DND-41 (cell line): ENCODE measurements at regions not wholly inside any gene's neighbourhood (a gene's known extent, or its start where the extent isn't known, plus 50 kb on each side); places are given as distances from the start of the nearest gene placed in this dataset.

ENCODE experiments used
- ATAC-seq: fragments of 200-7000 bp; cut with Tn5 transposase; 3 replicates; pipeline ENCODE4 v1.9.1; 2021; ENCODE audit warnings: low read depth; ENCODE audit not compliant: insufficient read depth
- DNase-seq: peaks from one replicate; pipeline ENCODE4 v3.0.0-alpha.2; 2020
- H2AFZ ChIP-seq: 2 replicates; pipeline ENCODE4 v1.6.0; 2012; ENCODE audit warnings: low read depth, low read length
- H3K27ac ChIP-seq: 2 replicates; pipeline ENCODE4 v1.5.1; 2012; ENCODE audit warnings: low read length, inconsistent platforms
- H3K27me3 ChIP-seq: fragments of 200-600 bp; sonication (generic); 2 replicates; pipeline ENCODE4 v1.6.0; 2012; ENCODE audit warnings: low read length, mild to moderate bottlenecking, inconsistent platforms; ENCODE audit not compliant: insufficient read depth, poor library complexity
- H3K36me3 ChIP-seq: 2 replicates; pipeline ENCODE4 v1.5.1; 2012; ENCODE audit warnings: low read length, inconsistent platforms; ENCODE audit not compliant: insufficient read depth
- H3K4me1 ChIP-seq: 2 replicates; pipeline ENCODE4 v1.5.1; 2012; ENCODE audit warnings: mild to moderate bottlenecking, low read length; ENCODE audit not compliant: insufficient read depth
- H3K4me2 ChIP-seq: 2 replicates; pipeline ENCODE4 v1.6.0; 2012; ENCODE audit warnings: mild to moderate bottlenecking, moderate library complexity, low read length, inconsistent platforms; ENCODE audit not compliant: insufficient read depth
- H3K4me3 ChIP-seq, 2 experiments: fragments of 200-600 bp in 1 of 2; shearing (Covaris generic) in 1 of 2; 2 replicates each; pipeline ENCODE4 v1.5.1; 2012 to 2016; ENCODE audit warnings: inconsistent platforms in 2 of 2, low read length in 2 of 2, mild to moderate bottlenecking in 2 of 2, low read depth in 1 of 2, moderate library complexity in 1 of 2
- H3K79me2 ChIP-seq: 2 replicates; pipeline ENCODE4 v1.6.0; 2012; ENCODE audit warnings: low read length, inconsistent platforms; ENCODE audit not compliant: insufficient read depth
- H3K9ac ChIP-seq: 2 replicates; pipeline ENCODE4 v1.6.0; 2012; ENCODE audit warnings: low read depth, mild to moderate bottlenecking, inconsistent platforms, low read length, moderate library complexity
- H3K9me3 ChIP-seq: 2 replicates; pipeline ENCODE4 v1.5.1; 2012; ENCODE audit warnings: low read length, moderate library complexity, mild to moderate bottlenecking, inconsistent platforms; ENCODE audit not compliant: insufficient read depth, severe bottlenecking
- H4K20me1 ChIP-seq: 2 replicates; pipeline ENCODE4 v1.6.0; 2012; ENCODE audit warnings: low read length; ENCODE audit not compliant: insufficient read depth
- CTCF ChIP-seq: IDR thresholded peaks from 2 replicates; pipeline ENCODE4 v1.5.1; 2012; ENCODE audit warnings: borderline replicate concordance, low read length, moderate library complexity, mild to moderate bottlenecking; ENCODE audit not compliant: poor library complexity, severe bottlenecking; ENCODE audit errors: extremely low read depth
- EZH2 ChIP-seq: IDR thresholded peaks from 3 replicates; pipeline ENCODE4 v1.6.1; 2012; ENCODE audit warnings: borderline replicate concordance, low read depth, mild to moderate bottlenecking, moderate library complexity, low read length, inconsistent platforms; ENCODE audit not compliant: severe bottlenecking

DNA sequence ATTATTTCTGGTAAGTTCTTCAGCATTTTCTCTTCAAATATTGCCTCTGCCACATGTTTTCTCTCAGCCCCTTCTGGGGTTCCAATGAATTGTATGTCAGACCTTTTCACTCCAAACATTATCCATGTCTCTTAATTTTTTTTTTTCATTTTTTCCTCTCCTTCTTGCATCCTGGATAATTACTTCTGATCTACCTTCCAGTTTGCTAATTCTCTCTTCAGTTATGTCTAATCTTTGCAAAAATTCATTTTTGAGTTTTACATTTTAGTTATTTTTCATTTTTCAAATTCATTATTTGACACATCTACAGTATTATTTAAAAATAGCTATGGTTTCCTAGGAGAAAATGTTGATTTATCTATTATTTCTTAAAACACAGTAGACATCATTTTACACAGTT is 271.7 kb downstream of the TFAP2B start:
- ATAC-seq, result no peak
- Histone ChIP-seq H3K36me3 (no peaks in the 10 kb centered on the region), H3K9ac (no peak overlapping the region), H3K79me2 (no peaks in the 10 kb centered on the region), H3K4me1 (no peaks in the 10 kb centered on the region), H3K27ac (no peak overlapping the region), H2AFZ (no peak overlapping the region), H3K27me3 (no peaks in the 10 kb centered on the region), H3K4me3 (no peak overlapping the region), H3K4me2 (no peak overlapping the region), H4K20me1 (no peaks in the 10 kb centered on the region), H3K9me3 (no peaks in the 10 kb centered on the region)
- DNase-seq, result no peak
- TF ChIP-seq CTCF (no peak), EZH2 (no peak)

- ATAC-seq, result no peak
- TF ChIP-seq CTCF (no peak), EZH2 (no peak)
- Histone ChIP-seq H3K9ac (no peak overlapping the region), H3K36me3 (no peaks in the 10 kb centered on the region), H3K27me3 (no peaks in the 10 kb centered on the region), H3K79me2 (no peaks in the 10 kb centered on the region), H3K4me3 (no peak overlapping the region), H3K27ac (no peak overlapping the region), H4K20me1 (no peaks in the 10 kb centered on the region), H3K4me2 (no peak overlapping the region), H3K9me3 (no peaks in the 10 kb centered on the region), H3K4me1 (no peaks in the 10 kb centered on the region), H2AFZ (no peak overlapping the region)
- no peak for DNase-seq
Observed at GRCh38 chr6:51093871-51094270, 275.2 kb downstream of the TFAP2B start.

GRCh38 chr6:51094271-51094670 is 275.6 kb downstream of the TFAP2B start:
- no peak for ATAC-seq

More at GRCh38 chr6:51094271-51094670, 275.6 kb downstream of the TFAP2B start:
- no peaks in the 10 kb centered on the region for H3K79me2 ChIP-seq
- H3K9ac ChIP-seq, result no peak overlapping the region
- no peak overlapping the region for H3K4me2 ChIP-seq
- no peak for DNase-seq
- H3K27me3 ChIP-seq, result no peaks in the 10 kb centered on the region
- no peak overlapping the region for H2AFZ ChIP-seq
- TF ChIP-seq CTCF (no peak), EZH2 (no peak)
- H3K9me3 ChIP-seq, result no peaks in the 10 kb centered on the region
- H3K4me3 ChIP-seq, result no peak overlapping the region
- no peak overlapping the region for H3K27ac ChIP-seq
- no peaks in the 10 kb centered on the region for H3K36me3 ChIP-seq
- H4K20me1 ChIP-seq, result no peaks in the 10 kb centered on the region
- no peaks in the 10 kb centered on the region for H3K4me1 ChIP-seq
